Hippocampal formation (tissue), 2 donors: ENCODE measurements at regions not wholly inside any gene's neighbourhood (a gene's known extent, or its start where the extent isn't known, plus 50 kb on each side); places are given as distances from the start of the nearest gene placed in this dataset.
A peak's percentile ranks its signal among the peaks of the same experiment; 100 is the strongest.

Experiments used
- DNase-seq, 2 donors: peaks; one replicate each; lab custom pipeline; 2025; lab: John Stamatoyannopoulos, UW

GRCh38 chr16:54628796-54629625 lies 301.7 kb upstream of the IRX5 start:
- no peak for DNase-seq

- DNase-seq: no peak
Measured at GRCh38 chr16:54627616-54628015, 303.0 kb upstream of the IRX5 start.

GRCh38 chr16:54623636-54624035 lies 307.0 kb upstream of the IRX5 start:
- DNase-seq: no peak

- DNase-seq: no peak
Measured at GRCh38 chr16:54620197-54620596, 310.5 kb upstream of the IRX5 start.

GRCh38 chr16:54616610-54617009 lies 314.1 kb upstream of the IRX5 start:
- no peak for DNase-seq

- DNase-seq: no peak
Measured at GRCh38 chr16:54605536-54606066, 319.0 kb upstream of the IRX3 start.

- peak in 1 of 2 donors; percentile 0 for DNase-seq
Measured at GRCh38 chr16:54602666-54603065, 316.1 kb upstream of the IRX3 start.

- DNase-seq: no peak
Measured at GRCh38 chr16:54597222-54597621, 310.6 kb upstream of the IRX3 start.

GRCh38 chr16:54595621-54596020 lies 309.0 kb upstream of the IRX3 start:
- DNase-seq: no peak

- no peak for DNase-seq
Measured at GRCh38 chr16:54594601-54595391, 308.2 kb upstream of the IRX3 start.

- no peak for DNase-seq
Measured at GRCh38 chr16:54591816-54592246, 305.2 kb upstream of the IRX3 start.

- no peak for DNase-seq
Measured at GRCh38 chr16:54590836-54591235, 304.2 kb upstream of the IRX3 start.

- no peak for DNase-seq
Measured at GRCh38 chr16:54589326-54589725, 302.7 kb upstream of the IRX3 start.

GRCh38 chr16:54588026-54588425 lies 301.4 kb upstream of the IRX3 start:
- DNase-seq: no peak

GRCh38 chr16:54587176-54587515 lies 300.6 kb upstream of the IRX3 start:
- DNase-seq: no peak

GRCh38 chr16:54586474-54587175 lies 300.0 kb upstream of the IRX3 start:
- no peak for DNase-seq

GRCh38 chr16:54585998-54586340 lies 299.4 kb upstream of the IRX3 start:
- DNase-seq: no peak

GRCh38 chr16:54585094-54585997 lies 298.8 kb upstream of the IRX3 start:
- DNase-seq: no peak

- DNase-seq: no peak
Measured at GRCh38 chr16:54584121-54584520, 297.5 kb upstream of the IRX3 start.

- no peak for DNase-seq
Measured at GRCh38 chr16:54582631-54583250, 296.2 kb upstream of the IRX3 start.
